MM.1S (cell line): ENCODE measurements at regions not wholly inside any gene's neighbourhood (a gene's known extent, or its start where the extent isn't known, plus 50 kb on each side); places are given as distances from the start of the nearest gene placed in this dataset.
A peak's percentile ranks its signal among the peaks of the same experiment; 100 is the strongest.

ENCODE experiments used
- DNase-seq: peaks from one replicate; pipeline ENCODE4 v3.0.0-alpha.2; 2015
- H2AFZ ChIP-seq: fragments of 300-600 bp; sonication (generic); 2 replicates; pipeline ENCODE4 v1.6.0; 2016; ENCODE audit warnings: antibody characterized with exemption, low read length
- H3F3A ChIP-seq: fragments of 300-600 bp; sonication (generic); 2 replicates; pipeline ENCODE4 v1.6.1; 2016; ENCODE audit warnings: mild to moderate bottlenecking, antibody characterized with exemption, low read length, moderate library complexity, mixed read lengths; ENCODE audit not compliant: insufficient read depth
- H3K27ac ChIP-seq: fragments of 300-600 bp; sonication (generic); 2 replicates; pipeline ENCODE4 v1.5.1; 2016; ENCODE audit warnings: mild to moderate bottlenecking, low read length
- H3K27me3 ChIP-seq: fragments of 300-600 bp; sonication (generic); replicated peaks from 2 replicates; pipeline ENCODE4 v1.6.0; 2016; ENCODE audit warnings: low read length; ENCODE audit not compliant: insufficient read depth
- H3K36me3 ChIP-seq: fragments of 300-600 bp; sonication (generic); replicated peaks from 2 replicates; pipeline ENCODE4 v1.6.1; 2016; ENCODE audit warnings: mild to moderate bottlenecking, low read length, mixed read lengths; ENCODE audit not compliant: insufficient read depth
- H3K4me1 ChIP-seq: fragments of 300-600 bp; sonication (generic); 2 replicates; pipeline ENCODE4 v1.6.1; 2016; ENCODE audit warnings: low read length, mixed read lengths
- H3K4me2 ChIP-seq: fragments of 300-600 bp; sonication (generic); 2 replicates; pipeline ENCODE4 v1.6.0; 2016; ENCODE audit warnings: low read depth, low read length
- H3K4me3 ChIP-seq: fragments of 300-600 bp; sonication (generic); 2 replicates; pipeline ENCODE4 v1.5.1; 2016; ENCODE audit warnings: low read length, mixed read lengths
- H3K79me2 ChIP-seq: fragments of 300-600 bp; sonication (generic); 2 replicates; pipeline ENCODE4 v1.6.1; 2016; ENCODE audit warnings: mixed run types, low read length, mixed read lengths
- H3K9ac ChIP-seq: fragments of 300-600 bp; sonication (generic); 2 replicates; pipeline ENCODE4 v1.6.1; 2016; ENCODE audit warnings: low read length, mixed read lengths
- H3K9me2 ChIP-seq: fragments of 300-600 bp; sonication (generic); replicated peaks from 2 replicates; pipeline ENCODE4 v1.6.1; 2016; ENCODE audit warnings: mild to moderate bottlenecking, low read length, mixed read lengths; ENCODE audit not compliant: insufficient read depth
- H3K9me3 ChIP-seq: fragments of 300-600 bp; sonication (generic); replicated peaks from 2 replicates; pipeline ENCODE4 v1.6.1; 2016; ENCODE audit warnings: mild to moderate bottlenecking, low read length, mixed read lengths; ENCODE audit not compliant: insufficient read depth
- H4K20me1 ChIP-seq: fragments of 300-600 bp; sonication (generic); 2 replicates; pipeline ENCODE4 v1.6.1; 2016; ENCODE audit warnings: mild to moderate bottlenecking, low read length, moderate library complexity, mixed read lengths; ENCODE audit not compliant: insufficient read depth
- CTCF ChIP-seq: fragments of 300-600 bp; sonication (generic); IDR thresholded peaks from 2 replicates; pipeline ENCODE4 v1.5.1; 2016; ENCODE audit warnings: antibody characterized with exemption, low read length, mixed read lengths
- EZH2 ChIP-seq: fragments of 300-600 bp; sonication (generic); optimal IDR thresholded peaks from 2 replicates; pipeline ENCODE3; 2017; ENCODE audit warnings: low read depth, mild to moderate bottlenecking, antibody characterized with exemption, low read length, mixed read lengths
- EZH2phosphoT487 ChIP-seq: fragments of 300-600 bp; sonication (generic); IDR thresholded peaks from 2 replicates; pipeline ENCODE4 v1.6.1; 2018; ENCODE audit warnings: antibody characterized with exemption, low read length

- peak overlapping the region; percentile 44; the same call in 1 of the 2 replicates for H3K4me3 ChIP-seq
- H3K9me3 ChIP-seq = no peaks in the 10 kb centered on the region
- H3K79me2 ChIP-seq = no peaks in the 10 kb centered on the region
- peak overlapping the region; percentile 78 for H3K4me2 ChIP-seq
- H3K27me3 ChIP-seq = no peaks in the 10 kb centered on the region
- no peak for TF ChIP-seq EZH2phosphoT487
- TF ChIP-seq EZH2 = no peak
- no peak for TF ChIP-seq CTCF
- no peaks in the 10 kb centered on the region for H3K36me3 ChIP-seq
- peak overlapping the region; percentile 66 for H3K27ac ChIP-seq
- H4K20me1 ChIP-seq = no peaks in the 10 kb centered on the region
- peak; percentile 52 for DNase-seq
- peaks cover 52% of the 10 kb centered on the region for H3K4me1 ChIP-seq
- peaks cover 16% of the 10 kb centered on the region for H3F3A ChIP-seq
- peak overlapping the region; percentile 42; the same call in 1 of the 2 replicates for H3K9ac ChIP-seq
- no peaks in the 10 kb centered on the region for H3K9me2 ChIP-seq
- peak overlapping the region; percentile 79 for H2AFZ ChIP-seq
Observed at GRCh38 chr3:139201446-139202225, 142.2 kb upstream of the MRPS22 start.

- no peaks in the 10 kb centered on the region for H3K27me3 ChIP-seq
- H3F3A ChIP-seq = peaks cover 16% of the 10 kb centered on the region
- H3K4me2 ChIP-seq = peak overlapping the region; percentile 78
- DNase-seq = peak; percentile 86
- TF ChIP-seq EZH2 (no peak), EZH2phosphoT487 (no peak), CTCF (peak; percentile 74)
- H3K27ac ChIP-seq = peak overlapping the region; percentile 66
- H3K9ac ChIP-seq = peak overlapping the region; percentile 42; the same call in 1 of the 2 replicates
- H3K9me2 ChIP-seq = no peaks in the 10 kb centered on the region
- no peaks in the 10 kb centered on the region for H3K79me2 ChIP-seq
- peak overlapping the region; percentile 44; the same call in 1 of the 2 replicates for H3K4me3 ChIP-seq
- no peaks in the 10 kb centered on the region for H4K20me1 ChIP-seq
- H3K36me3 ChIP-seq = no peaks in the 10 kb centered on the region
- no peaks in the 10 kb centered on the region for H3K9me3 ChIP-seq
- peaks cover 52% of the 10 kb centered on the region for H3K4me1 ChIP-seq
- H2AFZ ChIP-seq = peak overlapping the region; percentile 79
Observed at GRCh38 chr3:139202226-139202958, 141.4 kb upstream of the MRPS22 start.

- Histone ChIP-seq H3K4me3 (no peak overlapping the region), H3K9me2 (no peaks in the 10 kb centered on the region), H4K20me1 (no peaks in the 10 kb centered on the region), H3F3A (peaks cover 15% of the 10 kb centered on the region), H3K9ac (no peak overlapping the region), H3K79me2 (no peaks in the 10 kb centered on the region), H3K4me2 (no peak overlapping the region; the same call in 1 of the 2 replicates), H3K36me3 (no peaks in the 10 kb centered on the region), H3K4me1 (peaks cover 50% of the 10 kb centered on the region), H3K27me3 (no peaks in the 10 kb centered on the region), H3K9me3 (no peaks in the 10 kb centered on the region), H3K27ac (peak overlapping the region; percentile 66; the same call in 1 of the 2 replicates), H2AFZ (peak overlapping the region; percentile 65)
- TF ChIP-seq EZH2phosphoT487 = no peak
- TF ChIP-seq EZH2 = no peak
- TF ChIP-seq CTCF = no peak
- DNase-seq = no peak
Observed at GRCh38 chr3:139202959-139203349, 140.9 kb upstream of the MRPS22 start.
